ENCODE measurements at regions not wholly inside any gene's neighbourhood (a gene's known extent, or its start where the extent isn't known, plus 50 kb on each side); places are given as distances from the start of the nearest gene placed in this dataset.

- DNase-seq (ENCODE audit: low spot score), result no peak
Measured at GRCh38 chr10:47104786-47105385, 193.7 kb downstream of the PTPN20 start.

GRCh38 chr10:47107007-47107747 is 192.8 kb upstream of the GDF10 start:
- no peak for DNase-seq (ENCODE audit: low spot score)

GRCh38 chr10:47109906-47110305 is 190.1 kb upstream of the GDF10 start:
- DNase-seq (ENCODE audit: low spot score), result no peak

GRCh38 chr10:47111329-47111862 is 188.6 kb upstream of the GDF10 start:
- DNase-seq (ENCODE audit: low spot score), result no peak

- DNase-seq (ENCODE audit: low spot score), result no peak
Measured at GRCh38 chr10:47112612-47113011, 187.4 kb upstream of the GDF10 start.

GRCh38 chr10:47113907-47114500 is 186.0 kb upstream of the GDF10 start:
- DNase-seq (ENCODE audit: low spot score), result no peak

DNA sequence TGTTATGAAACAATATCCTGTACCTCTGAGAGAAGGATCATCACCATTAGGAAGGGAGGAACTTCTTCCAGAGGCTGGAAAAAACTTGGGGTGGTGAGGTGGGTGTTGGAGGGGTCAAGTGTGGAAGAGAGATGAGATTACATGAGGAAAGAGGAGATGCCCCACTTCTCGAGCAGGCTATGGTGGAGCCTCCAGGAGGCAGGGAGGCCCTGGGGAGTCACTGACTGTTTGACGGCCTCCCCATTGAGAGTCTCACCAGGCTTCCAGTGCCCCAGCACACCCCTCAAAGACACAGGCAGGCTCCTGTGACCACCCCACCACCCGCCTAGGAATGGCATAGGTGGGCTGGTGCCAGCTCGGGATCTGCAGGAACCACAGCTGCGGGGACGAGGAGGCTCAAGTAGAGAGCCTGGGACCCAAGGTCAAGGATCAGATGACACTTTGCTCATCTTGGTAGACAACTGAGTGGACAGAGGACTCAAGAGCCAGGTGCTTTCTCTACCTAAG is 185.3 kb upstream of the GDF10 start:
- DNase-seq (ENCODE audit: low spot score), result no peak

- DNase-seq (ENCODE audit: low spot score), result no peak
Measured at GRCh38 chr10:47115322-47115721, 184.7 kb upstream of the GDF10 start.

- DNase-seq (ENCODE audit: low spot score), result no peak
Measured at GRCh38 chr10:47116445-47116844, 183.6 kb upstream of the GDF10 start.

DNA sequence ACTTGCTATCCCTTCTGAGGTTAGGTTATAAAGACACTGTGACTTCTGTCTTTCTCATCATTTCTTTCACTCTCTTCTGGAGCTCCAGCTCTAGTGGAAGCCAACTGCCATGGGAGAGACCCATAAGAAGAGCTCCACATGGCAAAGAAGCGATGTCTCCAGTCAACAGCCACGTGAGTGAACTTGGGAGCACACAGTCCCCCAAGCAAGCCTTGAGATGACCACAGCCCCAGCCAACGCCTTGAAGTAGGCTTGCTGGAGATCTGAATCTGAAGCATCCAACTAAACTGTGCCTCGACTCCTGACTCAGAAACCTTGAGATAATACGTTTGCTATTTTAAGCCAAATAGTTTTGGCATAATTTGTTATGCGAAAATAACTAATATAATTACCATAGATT is 181.7 kb upstream of the GDF10 start:
- DNase-seq (ENCODE audit: low spot score), result no peak

DNA sequence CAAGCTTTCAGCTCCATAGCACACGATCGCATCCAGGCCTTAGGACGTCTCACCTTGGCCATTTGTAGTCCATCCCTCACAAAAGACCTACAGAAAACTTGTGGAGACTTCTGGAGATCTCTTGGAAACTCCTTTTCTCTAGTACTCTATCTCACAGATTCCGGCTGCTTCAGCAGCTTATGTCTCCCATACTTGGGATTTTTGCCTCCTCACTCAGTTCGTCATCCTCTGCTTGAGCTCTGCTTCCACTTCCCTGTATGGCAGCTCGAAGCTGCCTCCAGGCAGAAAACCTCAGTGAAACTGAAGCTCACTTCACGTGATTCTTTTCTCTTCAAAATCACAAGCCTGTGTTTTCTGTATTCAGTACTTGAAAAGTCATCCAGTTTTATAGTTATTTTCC is 178.7 kb upstream of the GDF10 start:
- DNase-seq (ENCODE audit: low spot score), result no peak

- DNase-seq (ENCODE audit: low spot score), result no peak
Measured at GRCh38 chr10:47123716-47124288, 176.2 kb upstream of the GDF10 start.

DNA sequence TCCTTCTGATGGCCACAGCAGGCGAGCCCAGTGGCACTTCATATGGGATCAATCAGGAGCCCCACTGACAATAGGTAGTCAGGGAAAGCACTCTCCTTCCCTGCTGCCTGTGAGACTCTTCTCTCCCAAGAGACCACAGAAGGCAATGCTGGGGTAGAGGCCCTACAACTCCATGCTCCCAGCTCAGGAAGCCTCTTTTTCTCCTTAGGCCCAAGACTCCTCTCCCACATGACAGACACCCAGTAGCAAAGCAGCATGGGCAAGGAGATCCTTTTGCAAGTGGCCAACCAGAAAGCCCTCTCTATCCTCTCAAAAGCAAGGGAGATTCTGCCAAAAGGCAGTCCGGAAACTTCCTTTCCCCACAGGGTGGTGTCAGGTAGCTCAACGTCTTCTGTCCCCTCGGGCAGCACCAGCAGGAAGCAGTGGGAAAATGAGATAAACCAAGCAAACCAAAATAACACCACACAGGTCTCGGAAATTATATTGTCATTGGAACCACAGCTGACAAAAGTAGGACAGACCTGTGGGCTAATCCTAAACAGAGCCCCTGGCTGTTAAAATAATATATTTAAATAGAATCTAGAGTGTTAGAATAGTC is 172.7 kb upstream of the GDF10 start:
- DNase-seq (ENCODE audit: low spot score), result no peak

GRCh38 chr10:47130491-47130890 is 169.5 kb upstream of the GDF10 start:
- DNase-seq (ENCODE audit: low spot score), result no peak

- DNase-seq (ENCODE audit: low spot score), result no peak
Measured at GRCh38 chr10:47133871-47134570, 166.0 kb upstream of the GDF10 start.

GRCh38 chr10:47136866-47137265 is 163.1 kb upstream of the GDF10 start:
- DNase-seq (ENCODE audit: low spot score), result no peak

GRCh38 chr10:47137311-47137851 is 162.6 kb upstream of the GDF10 start:
- no peak for DNase-seq (ENCODE audit: low spot score)

- no peak for DNase-seq (ENCODE audit: low spot score)
Measured at GRCh38 chr10:47139121-47139520, 160.9 kb upstream of the GDF10 start.

DNA sequence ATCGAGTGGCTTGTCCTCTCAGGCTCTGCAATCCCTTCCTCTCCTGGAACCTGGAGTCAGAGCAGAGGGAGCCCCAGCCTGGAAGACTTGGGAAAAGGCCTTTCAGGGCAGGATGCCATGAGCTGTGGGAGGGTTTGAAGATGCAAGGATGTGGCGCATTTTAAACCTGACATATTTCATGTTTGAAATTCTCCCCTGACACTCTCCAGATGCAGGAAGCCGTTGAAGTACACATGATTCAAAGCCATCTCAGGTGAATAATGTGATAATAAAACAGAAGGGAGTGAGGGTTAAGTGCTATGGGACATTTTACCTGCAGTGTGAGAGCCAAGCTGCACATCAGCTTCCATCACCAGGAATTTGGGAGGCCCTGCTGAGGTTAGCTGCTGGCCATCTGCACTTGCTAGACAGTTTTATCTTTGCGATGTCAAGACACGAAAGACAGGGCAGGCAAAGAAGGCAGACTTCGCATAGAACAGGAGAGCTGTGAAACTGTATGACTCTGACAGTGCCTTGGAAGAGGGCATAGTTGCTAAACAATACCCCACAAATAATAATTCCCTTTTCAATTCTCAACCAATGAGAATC is 159.1 kb upstream of the GDF10 start:
- DNase-seq (ENCODE audit: low spot score), result no peak

DNA sequence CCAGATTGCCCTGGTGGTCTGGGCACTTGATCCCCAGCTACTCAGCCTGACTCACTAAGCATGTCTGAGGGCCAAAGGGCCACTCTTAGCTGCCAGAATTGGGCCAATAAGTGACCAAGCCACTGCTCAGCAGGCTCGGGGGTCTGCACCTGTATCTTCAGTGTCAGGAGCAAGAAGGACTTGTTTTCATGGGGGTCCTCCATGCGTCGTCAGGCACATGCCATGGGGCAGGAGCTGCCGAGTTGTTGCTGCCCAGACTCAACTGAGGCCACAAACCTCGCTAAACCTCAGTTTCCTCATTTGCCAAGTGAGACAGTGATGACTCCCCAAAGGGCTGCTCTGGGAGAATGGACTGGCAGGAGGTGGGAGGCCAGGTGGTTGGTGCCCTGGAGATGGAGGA is 158.6 kb upstream of the GDF10 start:
- no peak for DNase-seq (ENCODE audit: low spot score)

- DNase-seq (ENCODE audit: low spot score), result no peak
Measured at GRCh38 chr10:47143072-47143471, 156.9 kb upstream of the GDF10 start.

Measured in CD4-positive, alpha-beta T cell treated with Interleukin-6 at 100 ng/mL for 8 hours (primary cell).